ENCODE measurements at regions not wholly inside any gene's neighbourhood (a gene's known extent, or its start where the extent isn't known, plus 50 kb on each side); places are given as distances from the start of the nearest gene placed in this dataset.

GRCh38 chr5:174338185-174339010 is 292.9 kb downstream of the NSG2 start:
- TF ChIP-seq CTCF (IDR thresholded peaks at IDR 0.05) (no peak), REST (IDR thresholded peaks at IDR 0.05; ENCODE audit: insufficient read depth in 1 of 2, low read depth in 2 of 2, low read length in 1 of 2) (no peak), POLR2AphosphoS5 (IDR thresholded peaks at IDR 0.05; ENCODE audit: low read depth, low read length) (no peak), TCF7L2 (IDR thresholded peaks at IDR 0.05; ENCODE audit: low read depth, low read length) (no peak)

All from Panc1 (cell line).